Endodermal cell (in vitro differentiated cells): ENCODE measurements at regions not wholly inside any gene's neighbourhood (a gene's known extent, or its start where the extent isn't known, plus 50 kb on each side); places are given as distances from the start of the nearest gene placed in this dataset.

ENCODE experiments used
- DNase-seq: peaks from one replicate; pipeline ENCODE4 v3.0.0-alpha.2; 2017
- H3K27ac ChIP-seq: 2 replicates; pipeline ENCODE4 v1.5.1; 2013; ENCODE audit warnings: mild to moderate bottlenecking, low read depth, low read length, moderate library complexity
- H3K27me3 ChIP-seq: 2 replicates; pipeline ENCODE4 v1.6.1; 2013; ENCODE audit warnings: mild to moderate bottlenecking, low read length, moderate library complexity; ENCODE audit not compliant: insufficient read depth, control insufficient read depth, poor library complexity, severe bottlenecking
- H3K36me3 ChIP-seq: 2 replicates; pipeline ENCODE4 v1.7.0; 2013; ENCODE audit warnings: mild to moderate bottlenecking, low read length, moderate library complexity; ENCODE audit not compliant: control insufficient read depth, insufficient read depth
- H3K4me1 ChIP-seq: one replicate; pipeline ENCODE4 v1.7.0; 2013; ENCODE audit warnings: low read length; ENCODE audit not compliant: control insufficient read depth, insufficient read depth
- H3K4me3 ChIP-seq: 2 replicates; pipeline ENCODE4 v1.5.1; 2013; ENCODE audit warnings: mild to moderate bottlenecking, low read length, moderate library complexity
- H3K9ac ChIP-seq: 2 replicates; pipeline ENCODE4 v1.6.1; 2013; ENCODE audit warnings: mild to moderate bottlenecking, low read length, moderate library complexity; ENCODE audit not compliant: poor library complexity, severe bottlenecking; ENCODE audit errors: extremely low read depth
- H3K9me3 ChIP-seq: 2 replicates; pipeline ENCODE4 v1.6.1; 2013; ENCODE audit warnings: mild to moderate bottlenecking, low read length, moderate library complexity; ENCODE audit not compliant: control insufficient read depth
- H3K27ac Mint-ChIP-seq: 2 replicates; pipeline ENCODE4 v1.8.0; 2020; ENCODE audit warnings: mixed read lengths
- H3K27me3 Mint-ChIP-seq: 2 replicates; pipeline ENCODE4 v1.8.0; 2021; ENCODE audit warnings: mild to moderate bottlenecking, mixed read lengths; ENCODE audit not compliant: insufficient read depth
- H3K36me3 Mint-ChIP-seq: 2 replicates; pipeline ENCODE4 v1.8.0; 2020; ENCODE audit warnings: low read depth, mixed read lengths
- H3K4me1 Mint-ChIP-seq: 2 replicates; pipeline ENCODE4 v1.8.0; 2020; ENCODE audit warnings: mixed read lengths
- H3K4me3 Mint-ChIP-seq: 2 replicates; pipeline ENCODE4 v1.8.0; 2020; ENCODE audit warnings: mild to moderate bottlenecking, moderate library complexity, mixed read lengths
- H3K9me3 Mint-ChIP-seq: 2 replicates; pipeline ENCODE4 v1.8.0; 2020; ENCODE audit warnings: mild to moderate bottlenecking, mixed read lengths
- WGBS, 2 experiments: methylation state at CpG; one replicate each; pipeline versions ENCODE4 v1.1.5 to v1.1.7; 2013; ENCODE audit warnings: missing lambda C conversion rate in 2 of 2, mixed read lengths in 1 of 2; ENCODE audit not compliant: insufficient coverage in 1 of 2, insufficient read length in 1 of 2; 5-methylcytosine and 5-hydroxymethylcytosine counted together
- TF ChIP-seq, protein P1 (sequence below): fragments of 200-600 bp; sonication (generic); conservative IDR thresholded peaks from 2 replicates; pipeline ENCODE4 v1.5.0; 2021; ENCODE audit warnings: antibody characterized with exemption, mild to moderate bottlenecking

DNA sequence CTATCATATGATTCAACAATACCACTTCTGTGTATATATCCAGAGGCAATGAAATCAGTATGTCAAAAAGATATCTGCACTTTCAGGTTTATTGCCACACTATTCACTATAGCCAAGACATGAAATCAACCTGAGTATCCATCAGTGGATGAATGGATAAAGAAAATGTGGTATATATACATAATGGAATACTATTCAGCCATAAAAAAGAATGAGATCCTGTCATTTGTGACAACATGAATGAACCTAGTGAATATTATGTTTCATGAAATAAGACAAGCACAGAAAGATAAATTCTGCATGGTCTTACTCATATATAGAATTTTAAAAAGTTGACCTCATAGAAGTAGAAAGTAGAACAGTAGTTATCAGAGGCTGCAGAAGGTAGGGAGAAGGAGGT, 281.1 kb downstream of the BAMBI start:
- Histone ChIP-seq H3K27me3 (no peaks in the 10 kb centered on the region), H3K36me3 (no peaks in the 10 kb centered on the region), H3K4me1 (no peaks in the 10 kb centered on the region), H3K27ac (no peak overlapping the region), H3K4me3 (no peak overlapping the region), H3K9ac (no peak overlapping the region), H3K9me3 (peaks cover 17% of the 10 kb centered on the region)
- no peak for DNase-seq
- no peak overlapping the region for H3K27ac Mint-ChIP-seq
- H3K4me3 Mint-ChIP-seq = no peak overlapping the region
- H3K27me3 Mint-ChIP-seq = no peaks in the 10 kb centered on the region
- peaks cover 9% of the 10 kb centered on the region for H3K4me1 Mint-ChIP-seq
- TF ChIP-seq, protein P1, sequence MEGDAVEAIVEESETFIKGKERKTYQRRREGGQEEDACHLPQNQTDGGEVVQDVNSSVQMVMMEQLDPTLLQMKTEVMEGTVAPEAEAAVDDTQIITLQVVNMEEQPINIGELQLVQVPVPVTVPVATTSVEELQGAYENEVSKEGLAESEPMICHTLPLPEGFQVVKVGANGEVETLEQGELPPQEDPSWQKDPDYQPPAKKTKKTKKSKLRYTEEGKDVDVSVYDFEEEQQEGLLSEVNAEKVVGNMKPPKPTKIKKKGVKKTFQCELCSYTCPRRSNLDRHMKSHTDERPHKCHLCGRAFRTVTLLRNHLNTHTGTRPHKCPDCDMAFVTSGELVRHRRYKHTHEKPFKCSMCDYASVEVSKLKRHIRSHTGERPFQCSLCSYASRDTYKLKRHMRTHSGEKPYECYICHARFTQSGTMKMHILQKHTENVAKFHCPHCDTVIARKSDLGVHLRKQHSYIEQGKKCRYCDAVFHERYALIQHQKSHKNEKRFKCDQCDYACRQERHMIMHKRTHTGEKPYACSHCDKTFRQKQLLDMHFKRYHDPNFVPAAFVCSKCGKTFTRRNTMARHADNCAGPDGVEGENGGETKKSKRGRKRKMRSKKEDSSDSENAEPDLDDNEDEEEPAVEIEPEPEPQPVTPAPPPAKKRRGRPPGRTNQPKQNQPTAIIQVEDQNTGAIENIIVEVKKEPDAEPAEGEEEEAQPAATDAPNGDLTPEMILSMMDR = no peak
- H3K9me3 Mint-ChIP-seq = peaks cover 21% of the 10 kb centered on the region
- peaks cover 1% of the 10 kb centered on the region for H3K36me3 Mint-ChIP-seq

DNA sequence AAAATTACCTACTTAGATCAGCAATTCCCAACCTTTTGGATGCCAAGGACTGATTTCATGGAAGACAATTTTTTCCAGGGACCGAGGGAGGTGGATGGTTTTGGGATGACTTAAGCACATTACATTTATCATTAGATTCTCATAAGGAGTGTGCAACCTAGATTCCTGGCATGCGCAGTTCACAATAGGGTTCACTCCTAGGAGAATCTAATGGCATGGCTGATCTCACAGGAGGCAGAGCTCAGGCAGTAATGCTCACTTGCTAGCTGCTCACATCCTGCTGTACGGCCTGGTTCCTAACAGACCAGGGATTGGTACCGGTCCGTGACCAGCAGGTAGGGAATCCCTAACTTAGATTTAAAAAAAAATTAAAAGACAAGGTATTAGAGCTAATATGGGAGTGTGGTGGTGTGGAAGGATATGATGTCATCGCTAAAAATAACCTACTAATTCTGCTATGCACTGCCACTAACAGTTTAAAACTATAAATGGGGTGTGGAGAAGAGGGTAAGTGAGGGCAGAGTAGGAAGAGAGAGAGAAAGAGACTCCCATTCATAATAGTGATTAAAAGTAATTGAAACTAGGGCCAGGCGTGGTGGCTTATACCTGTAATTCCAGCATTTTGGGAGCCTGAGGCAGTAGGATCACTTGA, 282.7 kb downstream of the BAMBI start:
- H3K36me3 Mint-ChIP-seq = peaks cover 1% of the 10 kb centered on the region
- no peak overlapping the region for H3K27ac Mint-ChIP-seq

DNA sequence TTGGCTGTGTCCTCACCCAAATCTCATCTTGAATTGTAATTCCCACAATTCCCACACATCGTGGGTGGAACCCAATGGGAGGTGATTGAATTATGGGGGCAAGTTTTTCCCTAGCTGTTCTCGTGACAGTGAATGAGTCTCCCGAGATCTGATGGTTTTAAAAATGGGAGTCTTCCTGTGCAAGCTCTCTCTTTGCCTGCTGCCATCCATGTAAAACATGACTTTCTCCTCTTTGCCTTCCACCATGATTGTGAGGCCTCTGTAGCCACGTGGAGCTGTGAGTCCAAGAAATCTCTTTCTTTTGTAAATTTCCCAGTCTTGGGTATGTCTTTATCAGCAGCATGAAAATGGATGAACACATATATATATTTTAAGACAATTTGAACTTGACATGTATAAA, 285.4 kb downstream of the BAMBI start:
- H3K27ac Mint-ChIP-seq = no peak overlapping the region
- peaks cover under 1% of the 10 kb centered on the region for H3K36me3 Mint-ChIP-seq
- H3K4me3 ChIP-seq = no peak overlapping the region
- no peaks in the 10 kb centered on the region for H3K27me3 ChIP-seq
- no peaks in the 10 kb centered on the region for H3K4me1 Mint-ChIP-seq
- H3K4me3 Mint-ChIP-seq = no peak overlapping the region
- H3K4me1 ChIP-seq = no peaks in the 10 kb centered on the region
- TF ChIP-seq, protein P1 = no peak
- H3K36me3 ChIP-seq = no peaks in the 10 kb centered on the region
- peaks cover 13% of the 10 kb centered on the region for H3K9me3 Mint-ChIP-seq
- 97 to 100% methylated on average over 3 to 4 of the region's 4 CpGs for WGBS, 2 experiments
- peaks cover 10% of the 10 kb centered on the region for H3K9me3 ChIP-seq
- no peak for DNase-seq
- no peak overlapping the region for H3K27ac ChIP-seq
- H3K27me3 Mint-ChIP-seq = no peaks in the 10 kb centered on the region
- no peak overlapping the region for H3K9ac ChIP-seq

More for the DNA sequence above, 282.7 kb downstream of the BAMBI start:
- Histone ChIP-seq H3K27ac (no peak overlapping the region), H3K4me3 (no peak overlapping the region), H3K4me1 (no peaks in the 10 kb centered on the region), H3K9ac (no peak overlapping the region), H3K36me3 (no peaks in the 10 kb centered on the region), H3K27me3 (no peaks in the 10 kb centered on the region), H3K9me3 (peaks cover 14% of the 10 kb centered on the region)
- 90 to 95% methylated on average over 3 to 7 of the region's 7 CpGs for WGBS, 2 experiments
- Mint-ChIP-seq H3K4me3 (no peak overlapping the region), H3K9me3 (peaks cover 19% of the 10 kb centered on the region), H3K4me1 (no peaks in the 10 kb centered on the region), H3K27me3 (no peaks in the 10 kb centered on the region)
- TF ChIP-seq, protein P1 = no peak
- DNase-seq = no peak
